Fibroblast of the aortic adventitia (primary cell): ENCODE measurements at regions not wholly inside any gene's neighbourhood (a gene's known extent, or its start where the extent isn't known, plus 50 kb on each side); places are given as distances from the start of the nearest gene placed in this dataset.

Experiments used
- DNase-seq: peaks from one replicate; pipeline ENCODE4 v3.0.0-alpha.2; 2010; ENCODE audit warnings: low read depth
- H3K4me3 ChIP-seq: 2 replicates; pipeline ENCODE4 v1.5.1; 2011; ENCODE audit warnings: low read depth, mild to moderate bottlenecking, control low read depth, low read length, moderate library complexity
- CTCF ChIP-seq: IDR thresholded peaks from 2 replicates; pipeline ENCODE4 v1.5.1; 2011; ENCODE audit warnings: mild to moderate bottlenecking, low read length, control low read depth, inconsistent platforms; ENCODE audit not compliant: insufficient read depth

GRCh38 chr2:185456517-185456916 is 282.1 kb upstream of the FSIP2 start:
- H3K4me3 ChIP-seq: no peak overlapping the region
- DNase-seq: peak; percentile 76
- no peak for TF ChIP-seq CTCF

GRCh38 chr2:185463481-185463880 is 275.1 kb upstream of the FSIP2 start:
- TF ChIP-seq CTCF: no peak
- no peak overlapping the region for H3K4me3 ChIP-seq
- no peak for DNase-seq

GRCh38 chr2:185466915-185467314 is 271.7 kb upstream of the FSIP2 start:
- DNase-seq: no peak
- no peak overlapping the region for H3K4me3 ChIP-seq
- TF ChIP-seq CTCF: no peak

- H3K4me3 ChIP-seq: no peak overlapping the region
- no peak for TF ChIP-seq CTCF
- no peak for DNase-seq
Observed at GRCh38 chr2:185471441-185471840, 267.2 kb upstream of the FSIP2 start.

GRCh38 chr2:185472574-185472973 is 266.0 kb upstream of the FSIP2 start:
- no peak for TF ChIP-seq CTCF
- no peak for DNase-seq
- H3K4me3 ChIP-seq: no peak overlapping the region

GRCh38 chr2:185473838-185474237 is 264.8 kb upstream of the FSIP2 start:
- no peak for TF ChIP-seq CTCF
- H3K4me3 ChIP-seq: no peak overlapping the region
- DNase-seq: no peak

GRCh38 chr2:185475914-185476313 is 262.7 kb upstream of the FSIP2 start:
- no peak for DNase-seq
- no peak overlapping the region for H3K4me3 ChIP-seq
- no peak for TF ChIP-seq CTCF
